Sigmoid colon (tissue), 6 donors: ENCODE measurements at regions not wholly inside any gene's neighbourhood (a gene's known extent, or its start where the extent isn't known, plus 50 kb on each side); places are given as distances from the start of the nearest gene placed in this dataset.

Experiments used
- DNase-seq: peaks from one replicate; pipeline ENCODE4 v3.0.0-alpha.2; 2019
- H3K27ac ChIP-seq, 4 donors: fragments of 200-600 bp; sonication (generic); one replicate each; pipeline ENCODE4 v1.5.1; 2016 to 2019; ENCODE audit warnings: mild to moderate bottlenecking in 1 of 4
- H3K27me3 ChIP-seq, 3 donors: fragments of 200-600 bp; sonication (generic); one replicate each; pipeline ENCODE4 v1.5.1; 2019; ENCODE audit warnings: mild to moderate bottlenecking in 1 of 3
- H3K36me3 ChIP-seq, 4 donors: fragments of 200-600 bp; sonication (generic); one replicate each; pipeline ENCODE4 v1.5.1; 2016 to 2019
- H3K4me1 ChIP-seq, 4 donors: fragments of 200-600 bp; sonication (generic); one replicate each; pipeline ENCODE4 v1.5.1; 2017 to 2019
- H3K4me3 ChIP-seq, 4 donors: fragments of 200-600 bp; sonication (generic); one replicate each; pipeline ENCODE4 v1.5.1; 2017 to 2019; ENCODE audit warnings: mild to moderate bottlenecking in 2 of 4, moderate library complexity in 1 of 4
- H3K9me3 ChIP-seq, 4 donors: fragments of 200-600 bp in 3 of 4; sonication (generic) in 3 of 4; one replicate each; pipeline versions ENCODE4 v1.5.1 to v1.6.1; 2013 to 2019
- EP300 ChIP-seq, 4 donors: sonication (generic); formaldehyde crosslinking; IDR thresholded peaks; one replicate each; pipeline ENCODE4 v1.6.1; 2017; ENCODE audit warnings: antibody characterized with exemption in 4 of 4
- POLR2A ChIP-seq, 2 donors: fragments of 450-650 bp; IDR thresholded peaks; one replicate each; pipeline ENCODE4 v1.6.1; 2016; ENCODE audit warnings: antibody characterized with exemption in 2 of 2, mild to moderate bottlenecking in 2 of 2, moderate library complexity in 2 of 2
- POLR2AphosphoS5 ChIP-seq, 4 donors: sonication (generic); formaldehyde crosslinking; IDR thresholded peaks; one replicate each; pipeline ENCODE4 v1.6.1; 2017; ENCODE audit warnings: antibody characterized with exemption in 4 of 4
- WGBS, 2 donors: extraction: QIAGEN DNeasy Blood & Tissue Kit; methylation state at CpG; one replicate each; pipeline ENCODE4 v1.1.7; 2013; 5-methylcytosine and 5-hydroxymethylcytosine counted together
- intact Hi-C: fragments of 100-400 bp; cut with DNase I; formaldehyde crosslinking; loops from one replicate; pipeline ENCODE4 v1.15.1; 2023
- TF ChIP-seq, protein P1 (sequence below), 4 experiments: fragments of 450-650 bp in 3 of 4; fragments of 200-600 bp in 1 of 4; IDR thresholded peaks; one replicate each; pipeline ENCODE4 v1.5.1; 2016 to 2019; ENCODE audit warnings: antibody characterized with exemption in 4 of 4, mild to moderate bottlenecking in 3 of 4, moderate library complexity in 2 of 4
- donor health status: healthy with polysubstance abuse.
- donor health status: healthy.

DNA sequence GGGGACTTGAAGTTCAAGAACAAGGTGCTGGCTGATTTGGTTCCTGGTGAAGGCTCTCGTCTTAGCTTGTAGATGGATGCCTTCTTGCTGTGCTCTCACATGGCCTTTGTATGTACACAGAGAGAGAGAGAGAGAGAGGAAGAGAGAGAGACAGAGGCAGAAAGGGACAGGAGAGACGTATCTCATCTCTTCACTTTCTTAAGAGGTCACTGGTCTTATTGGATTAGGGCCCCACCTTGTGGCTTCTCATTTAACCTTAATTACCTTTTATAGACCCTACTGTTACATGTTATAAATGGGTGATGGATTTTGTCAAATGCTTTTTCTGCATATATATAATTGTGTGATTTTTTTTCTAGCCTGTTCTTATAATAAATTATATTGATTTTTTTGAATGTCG, 1444.2 kb downstream of the ADGRL3 start:
- Histone ChIP-seq H3K4me3 (no peak overlapping the region), H3K27me3 (no peaks in the 10 kb centered on the region), H3K27ac (no peak overlapping the region), H3K9me3 (no peaks in the 10 kb centered on the region), H3K4me1 (peaks cover 0 to 6% (median 0%) of the 10 kb centered on the region in 4 donors), H3K36me3 (no peaks in the 10 kb centered on the region)
- DNase-seq, result no peak
- intact Hi-C loops, result no loop called here
- 8 to 42% methylated on average over 3 of the region's 3 CpGs for WGBS, 2 donors
- TF ChIP-seq, protein P1, sequence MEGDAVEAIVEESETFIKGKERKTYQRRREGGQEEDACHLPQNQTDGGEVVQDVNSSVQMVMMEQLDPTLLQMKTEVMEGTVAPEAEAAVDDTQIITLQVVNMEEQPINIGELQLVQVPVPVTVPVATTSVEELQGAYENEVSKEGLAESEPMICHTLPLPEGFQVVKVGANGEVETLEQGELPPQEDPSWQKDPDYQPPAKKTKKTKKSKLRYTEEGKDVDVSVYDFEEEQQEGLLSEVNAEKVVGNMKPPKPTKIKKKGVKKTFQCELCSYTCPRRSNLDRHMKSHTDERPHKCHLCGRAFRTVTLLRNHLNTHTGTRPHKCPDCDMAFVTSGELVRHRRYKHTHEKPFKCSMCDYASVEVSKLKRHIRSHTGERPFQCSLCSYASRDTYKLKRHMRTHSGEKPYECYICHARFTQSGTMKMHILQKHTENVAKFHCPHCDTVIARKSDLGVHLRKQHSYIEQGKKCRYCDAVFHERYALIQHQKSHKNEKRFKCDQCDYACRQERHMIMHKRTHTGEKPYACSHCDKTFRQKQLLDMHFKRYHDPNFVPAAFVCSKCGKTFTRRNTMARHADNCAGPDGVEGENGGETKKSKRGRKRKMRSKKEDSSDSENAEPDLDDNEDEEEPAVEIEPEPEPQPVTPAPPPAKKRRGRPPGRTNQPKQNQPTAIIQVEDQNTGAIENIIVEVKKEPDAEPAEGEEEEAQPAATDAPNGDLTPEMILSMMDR (IDR thresholded peaks at IDR 0.05), result no peak
- no peak for TF ChIP-seq POLR2AphosphoS5 (IDR thresholded peaks at IDR 0.05)
- no peak for TF ChIP-seq POLR2A (IDR thresholded peaks at IDR 0.05)
- no peak for TF ChIP-seq EP300 (IDR thresholded peaks at IDR 0.05)

- no peak overlapping the region for H3K27ac ChIP-seq
- H3K27me3 ChIP-seq, result no peaks in the 10 kb centered on the region
- no peaks in the 10 kb centered on the region for H3K36me3 ChIP-seq
- TF ChIP-seq EP300 (IDR thresholded peaks at IDR 0.05) (no peak), POLR2AphosphoS5 (IDR thresholded peaks at IDR 0.05) (no peak), POLR2A (IDR thresholded peaks at IDR 0.05) (no peak)
- TF ChIP-seq, protein P1 (IDR thresholded peaks at IDR 0.05), result no peak
- intact Hi-C loops, result no loop called here
- no peak for DNase-seq
- H3K4me3 ChIP-seq, result no peak overlapping the region
- WGBS, 2 donors, result 28 to 57% methylated on average over 2 of the region's 2 CpGs
- H3K4me1 ChIP-seq, result peaks cover 0 to 6% (median 0%) of the 10 kb centered on the region in 4 donors
- no peaks in the 10 kb centered on the region for H3K9me3 ChIP-seq
Measured at GRCh38 chr4:62640296-62640695, 1440.2 kb downstream of the ADGRL3 start.

GRCh38 chr4:62627671-62628070, 1427.5 kb downstream of the ADGRL3 start:
- Histone ChIP-seq H3K27ac (no peak overlapping the region), H3K9me3 (no peaks in the 10 kb centered on the region), H3K36me3 (no peaks in the 10 kb centered on the region), H3K4me1 (no peaks in the 10 kb centered on the region), H3K27me3 (no peaks in the 10 kb centered on the region), H3K4me3 (no peak overlapping the region)
- WGBS, 2 donors, result 80 to 90% methylated on average over 2 of the region's 2 CpGs
- intact Hi-C loops, result no loop called here
- no peak for DNase-seq
- TF ChIP-seq, protein P1 (IDR thresholded peaks at IDR 0.05), result no peak
- no peak for TF ChIP-seq EP300 (IDR thresholded peaks at IDR 0.05)
- TF ChIP-seq POLR2A (IDR thresholded peaks at IDR 0.05), result no peak
- no peak for TF ChIP-seq POLR2AphosphoS5 (IDR thresholded peaks at IDR 0.05)

DNA sequence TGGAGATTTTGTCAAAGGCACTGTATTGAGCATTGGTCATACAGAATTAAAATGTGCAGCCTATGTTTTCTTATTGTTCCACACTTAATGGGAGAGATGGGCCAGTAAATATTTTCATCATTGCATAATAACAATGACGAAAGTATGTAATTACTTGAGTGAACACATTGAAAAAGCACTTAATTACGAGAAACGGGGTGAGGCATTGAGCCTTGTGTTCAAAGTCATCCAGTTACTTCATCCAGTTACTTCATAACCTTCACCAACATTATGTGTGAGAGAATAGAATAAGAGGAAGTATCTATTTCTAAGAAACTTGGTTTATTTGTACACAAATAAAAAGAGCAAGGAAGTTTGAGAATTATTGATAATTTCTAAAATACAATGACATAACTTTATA, 1427.0 kb downstream of the ADGRL3 start:
- WGBS, 2 donors, result 81 to 83% methylated on average over 3 of the region's 3 CpGs
- Histone ChIP-seq H3K4me3 (no peak overlapping the region), H3K36me3 (no peaks in the 10 kb centered on the region), H3K27me3 (no peaks in the 10 kb centered on the region), H3K27ac (no peak overlapping the region), H3K4me1 (no peaks in the 10 kb centered on the region), H3K9me3 (no peaks in the 10 kb centered on the region)
- no peak for DNase-seq
- intact Hi-C loops, result no loop called here
- TF ChIP-seq, protein P1 (IDR thresholded peaks at IDR 0.05), result no peak
- TF ChIP-seq POLR2AphosphoS5 (IDR thresholded peaks at IDR 0.05) (no peak), EP300 (IDR thresholded peaks at IDR 0.05) (no peak), POLR2A (IDR thresholded peaks at IDR 0.05) (no peak)

GRCh38 chr4:62622089-62622488, 1422.0 kb downstream of the ADGRL3 start:
- Histone ChIP-seq H3K9me3 (no peaks in the 10 kb centered on the region), H3K27ac (no peak overlapping the region), H3K36me3 (no peaks in the 10 kb centered on the region), H3K4me3 (no peak overlapping the region), H3K27me3 (no peaks in the 10 kb centered on the region), H3K4me1 (no peaks in the 10 kb centered on the region)
- no peak for DNase-seq
- intact Hi-C loops, result no loop called here
- no peak for TF ChIP-seq POLR2AphosphoS5 (IDR thresholded peaks at IDR 0.05)
- no peak for TF ChIP-seq EP300 (IDR thresholded peaks at IDR 0.05)
- TF ChIP-seq, protein P1 (IDR thresholded peaks at IDR 0.05), result no peak
- no peak for TF ChIP-seq POLR2A (IDR thresholded peaks at IDR 0.05)
